GM19240 (cell line): ENCODE measurements at regions not wholly inside any gene's neighbourhood (a gene's known extent, or its start where the extent isn't known, plus 50 kb on each side); places are given as distances from the start of the nearest gene placed in this dataset.

Source experiments
- DNase-seq: peaks from one replicate; pipeline ENCODE4 v3.0.0; 2011; ENCODE audit warnings: low spot score; ENCODE audit not compliant: insufficient read length

- DNase-seq, result no peak
These were observed 403.4 kb upstream of the JAG1 start for GRCh38 chr20:11077226-11077625.

- no peak for DNase-seq
These were observed 406.2 kb upstream of the JAG1 start for GRCh38 chr20:11080010-11080409.

- no peak for DNase-seq
These were observed 407.1 kb upstream of the JAG1 start for GRCh38 chr20:11080781-11081377.

- no peak for DNase-seq
These were observed 410.0 kb upstream of the JAG1 start for GRCh38 chr20:11083841-11084240.

GRCh38 chr20:11084508-11084907 is 410.7 kb upstream of the JAG1 start:
- DNase-seq, result no peak

- DNase-seq, result no peak
These were observed 413.2 kb upstream of the JAG1 start for GRCh38 chr20:11086970-11087369.

GRCh38 chr20:11090751-11091150 is 417.0 kb upstream of the JAG1 start:
- no peak for DNase-seq

- DNase-seq, result no peak
These were observed 417.7 kb upstream of the JAG1 start for GRCh38 chr20:11091511-11091910.

- no peak for DNase-seq
These were observed 418.4 kb upstream of the JAG1 start for GRCh38 chr20:11092151-11092550.

- no peak for DNase-seq
These were observed 420.4 kb upstream of the JAG1 start for GRCh38 chr20:11094196-11094595.

- no peak for DNase-seq
These were observed 420.9 kb upstream of the JAG1 start for GRCh38 chr20:11094711-11095110.

GRCh38 chr20:11098888-11099287 is 425.1 kb upstream of the JAG1 start:
- no peak for DNase-seq

- DNase-seq, result no peak
These were observed 427.4 kb upstream of the JAG1 start for GRCh38 chr20:11101243-11101642.

GRCh38 chr20:11101696-11102095 is 427.9 kb upstream of the JAG1 start:
- no peak for DNase-seq

- DNase-seq, result no peak
These were observed 430.1 kb upstream of the JAG1 start for GRCh38 chr20:11103866-11104265.

GRCh38 chr20:11108102-11108810 is 434.5 kb upstream of the JAG1 start:
- no peak for DNase-seq

GRCh38 chr20:11110535-11110934 is 436.7 kb upstream of the JAG1 start:
- no peak for DNase-seq

- no peak for DNase-seq
These were observed 437.4 kb upstream of the JAG1 start for GRCh38 chr20:11111191-11111590.

- DNase-seq, result no peak
These were observed 439.0 kb upstream of the JAG1 start for GRCh38 chr20:11112832-11113231.

- no peak for DNase-seq
These were observed 440.6 kb upstream of the JAG1 start for GRCh38 chr20:11114382-11114781.

GRCh38 chr20:11117808-11118528 is 444.2 kb upstream of the JAG1 start:
- DNase-seq, result no peak

- no peak for DNase-seq
These were observed 445.1 kb upstream of the JAG1 start for GRCh38 chr20:11118802-11119380.
